Adrenal gland (tissue), 9 donors: ENCODE measurements at regions not wholly inside any gene's neighbourhood (a gene's known extent, or its start where the extent isn't known, plus 50 kb on each side); places are given as distances from the start of the nearest gene placed in this dataset.
A peak's percentile ranks its signal among the peaks of the same experiment; 100 is the strongest.

Experiments
- DNase-seq, 7 donors: peaks; one replicate each; pipeline ENCODE4 v3.0.0-alpha.2; 2019 to 2020
- H3K27ac ChIP-seq, 5 donors: fragments of 200-600 bp; sonication (generic) in 4 of 5; 1 replicate in 3 of 5; 2 replicates in 2 of 5; pipeline versions ENCODE4 v1.5.1 to v1.8.0; 2016 to 2020; ENCODE audit warnings: mild to moderate bottlenecking in 1 of 5
- H3K27me3 ChIP-seq: fragments of 200-600 bp; 2 replicates; pipeline ENCODE4 v1.8.0; 2021
- H3K36me3 ChIP-seq, 2 donors: fragments of 200-600 bp; replicated peaks in 1 of 2; 1 replicate in 1 of 2; 2 replicates in 1 of 2; pipeline versions ENCODE4 v1.5.1 to v1.8.0; 2018 to 2022
- H3K4me1 ChIP-seq, 2 donors: fragments of 200-600 bp; replicated peaks in 1 of 2; 1 replicate in 1 of 2; 2 replicates in 1 of 2; pipeline versions ENCODE4 v1.5.1 to v1.8.0; 2018 to 2021
- H3K4me3 ChIP-seq, 4 donors: fragments of 200-600 bp; sonication (generic) in 3 of 4; one replicate each; pipeline ENCODE4 v1.5.1; 2016 to 2018
- H3K9me3 ChIP-seq, 3 donors: fragments of 200-600 bp; sonication (generic) in 1 of 3; replicated peaks in 1 of 3; 1 replicate in 2 of 3; 2 replicates in 1 of 3; pipeline versions ENCODE4 v1.5.1 to v1.8.0; 2016 to 2021
- POLR2A ChIP-seq, 2 donors: fragments of 450-650 bp; IDR thresholded peaks; one replicate each; pipeline ENCODE4 v1.6.1; 2017; ENCODE audit warnings: antibody characterized with exemption in 2 of 2, mild to moderate bottlenecking in 2 of 2, moderate library complexity in 1 of 2
- WGBS, 4 donors: extraction: QIAGEN DNeasy Blood & Tissue Kit in 2 of 4; methylation state at CpG; one replicate each; pipeline versions ENCODE4 v1.1.5 to v1.1.7; 2013 to 2017; 5-methylcytosine and 5-hydroxymethylcytosine counted together
- intact Hi-C, 2 donors: fragments of 100-400 bp; cut with DNase I; formaldehyde crosslinking; loops; one replicate each; pipeline versions ENCODE4 v1.14.1 to v1.15.0; 2022 to 2023
- TF ChIP-seq, protein P1 (sequence below), 6 experiments: fragments of 450-650 bp in 4 of 6; fragments of 200-600 bp in 2 of 6; sonication (generic) in 1 of 6; IDR thresholded peaks; 1 replicate in 5 of 6; 2 replicates in 1 of 6; pipeline versions ENCODE4 v1.5.1 to v1.8.0; 2016 to 2021; ENCODE audit warnings: antibody characterized with exemption in 6 of 6, mild to moderate bottlenecking in 2 of 6, moderate library complexity in 1 of 6
- donor health status: healthy with polysubstance abuse.
- donor health status: Bipolar disorder and iron deficiency.
- donor health status: DM: yes; HTN: yes; CAD: no.
- donor health status: DM: no; HTN: no; CAD: no.
- donor health status: DM: no; HTN: no; CAD: no.

DNA sequence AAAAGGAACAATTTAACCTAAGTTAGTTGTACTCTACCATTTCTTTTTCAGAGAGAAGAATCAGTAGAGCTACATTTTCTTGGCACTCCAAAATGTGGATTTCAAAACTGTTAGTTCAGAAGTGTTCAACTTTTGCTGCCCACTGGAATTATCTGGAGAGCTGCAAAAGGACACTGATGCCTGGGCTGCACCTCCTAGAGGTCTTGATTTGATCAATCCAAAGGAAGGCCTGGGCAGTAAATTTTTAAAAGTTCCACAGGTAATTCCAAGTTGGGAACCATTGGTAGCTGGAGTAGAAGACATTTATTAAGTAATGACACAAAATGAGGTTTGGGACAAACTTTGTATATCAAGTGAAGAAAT lies 79.3 kb upstream of the HMCN1 start:
- intact Hi-C loops = no loop called here
- Histone ChIP-seq H3K27ac (no peak overlapping the region), H3K9me3 (no peaks in the 10 kb centered on the region), H3K4me3 (no peak overlapping the region), H3K27me3 (no peaks in the 10 kb centered on the region), H3K36me3 (no peaks in the 10 kb centered on the region), H3K4me1 (no peaks in the 10 kb centered on the region)
- TF ChIP-seq, protein P1, sequence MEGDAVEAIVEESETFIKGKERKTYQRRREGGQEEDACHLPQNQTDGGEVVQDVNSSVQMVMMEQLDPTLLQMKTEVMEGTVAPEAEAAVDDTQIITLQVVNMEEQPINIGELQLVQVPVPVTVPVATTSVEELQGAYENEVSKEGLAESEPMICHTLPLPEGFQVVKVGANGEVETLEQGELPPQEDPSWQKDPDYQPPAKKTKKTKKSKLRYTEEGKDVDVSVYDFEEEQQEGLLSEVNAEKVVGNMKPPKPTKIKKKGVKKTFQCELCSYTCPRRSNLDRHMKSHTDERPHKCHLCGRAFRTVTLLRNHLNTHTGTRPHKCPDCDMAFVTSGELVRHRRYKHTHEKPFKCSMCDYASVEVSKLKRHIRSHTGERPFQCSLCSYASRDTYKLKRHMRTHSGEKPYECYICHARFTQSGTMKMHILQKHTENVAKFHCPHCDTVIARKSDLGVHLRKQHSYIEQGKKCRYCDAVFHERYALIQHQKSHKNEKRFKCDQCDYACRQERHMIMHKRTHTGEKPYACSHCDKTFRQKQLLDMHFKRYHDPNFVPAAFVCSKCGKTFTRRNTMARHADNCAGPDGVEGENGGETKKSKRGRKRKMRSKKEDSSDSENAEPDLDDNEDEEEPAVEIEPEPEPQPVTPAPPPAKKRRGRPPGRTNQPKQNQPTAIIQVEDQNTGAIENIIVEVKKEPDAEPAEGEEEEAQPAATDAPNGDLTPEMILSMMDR (IDR thresholded peaks at IDR 0.05) = no peak
- no peak for TF ChIP-seq POLR2A (IDR thresholded peaks at IDR 0.05)
- DNase-seq = no peak

DNA sequence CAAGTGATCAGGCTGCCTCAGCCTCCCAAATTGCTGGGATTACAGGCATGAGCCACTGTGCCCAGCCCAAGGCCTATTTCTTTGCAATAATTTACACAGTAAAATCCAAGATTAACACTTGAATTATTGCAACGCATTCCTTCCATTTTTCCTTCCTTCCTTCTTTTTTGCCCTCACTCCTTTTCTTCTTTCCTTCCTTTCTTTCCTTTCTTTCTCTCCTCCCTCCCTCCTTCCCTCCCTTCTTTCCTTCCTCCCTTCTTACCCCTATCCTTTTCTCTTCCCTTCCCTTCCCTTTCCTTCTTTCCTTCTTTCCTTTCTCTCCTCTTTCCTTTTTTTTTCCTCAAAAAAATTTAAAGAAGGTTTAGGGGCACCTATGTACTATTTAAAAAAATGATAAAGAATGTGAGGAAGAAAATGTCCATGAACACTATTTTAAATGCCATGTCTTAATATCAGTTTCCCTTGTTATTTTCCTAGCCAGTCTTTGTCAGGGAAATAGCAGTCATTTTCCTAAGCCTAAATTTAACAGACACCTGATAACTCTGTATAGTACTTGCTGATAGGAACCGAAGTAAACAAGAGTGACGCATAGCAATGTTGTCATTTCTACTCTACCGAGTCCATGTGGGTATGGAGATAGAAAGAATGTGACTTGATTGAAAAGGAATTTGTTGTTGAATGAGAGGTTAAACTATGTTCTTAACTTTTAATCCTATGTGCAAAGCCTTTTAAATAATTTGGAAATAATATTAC lies 79.8 kb upstream of the HMCN1 start:
- 93 to 96% (median 93%) methylated on average over 4 of the region's 4 CpGs for WGBS, 4 donors
- Histone ChIP-seq H3K4me3 (no peak overlapping the region), H3K27me3 (no peaks in the 10 kb centered on the region), H3K4me1 (no peaks in the 10 kb centered on the region), H3K27ac (no peak overlapping the region), H3K36me3 (no peaks in the 10 kb centered on the region), H3K9me3 (no peaks in the 10 kb centered on the region)
- DNase-seq = no peak
- intact Hi-C loops = no loop called here
- TF ChIP-seq POLR2A (IDR thresholded peaks at IDR 0.05) = no peak
- TF ChIP-seq, protein P1 (IDR thresholded peaks at IDR 0.05) = no peak

DNA sequence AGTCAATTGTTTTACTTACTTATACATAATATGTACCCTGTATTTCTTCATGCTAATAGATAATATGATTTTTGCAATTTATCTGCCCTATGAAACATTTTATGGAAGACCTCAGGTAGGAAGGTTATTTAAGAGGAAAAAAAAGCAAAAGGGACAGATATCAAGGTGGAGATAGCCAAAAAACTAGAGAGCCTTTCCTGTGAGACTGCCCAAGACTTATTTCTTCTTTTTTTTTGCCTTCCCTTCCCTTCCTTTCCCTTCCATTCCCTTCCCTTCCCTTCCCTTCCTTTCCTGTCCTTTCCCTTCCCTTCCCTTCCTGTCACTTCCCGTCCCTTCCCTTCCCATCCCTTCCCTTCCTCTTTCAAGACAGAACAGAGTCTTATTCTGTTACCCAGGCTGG lies 80.6 kb upstream of the HMCN1 start:
- no peak for DNase-seq
- TF ChIP-seq, protein P1 (IDR thresholded peaks at IDR 0.05) = no peak
- no peak for TF ChIP-seq POLR2A (IDR thresholded peaks at IDR 0.05)
- Histone ChIP-seq H3K4me1 (no peaks in the 10 kb centered on the region), H3K36me3 (no peaks in the 10 kb centered on the region), H3K9me3 (no peaks in the 10 kb centered on the region), H3K27me3 (no peaks in the 10 kb centered on the region), H3K4me3 (no peak overlapping the region), H3K27ac (no peak overlapping the region)
- 73 to 93% (median 79%) methylated on average over 1 of the region's 1 CpG for WGBS, 4 donors
- intact Hi-C loops = no loop called here

DNA sequence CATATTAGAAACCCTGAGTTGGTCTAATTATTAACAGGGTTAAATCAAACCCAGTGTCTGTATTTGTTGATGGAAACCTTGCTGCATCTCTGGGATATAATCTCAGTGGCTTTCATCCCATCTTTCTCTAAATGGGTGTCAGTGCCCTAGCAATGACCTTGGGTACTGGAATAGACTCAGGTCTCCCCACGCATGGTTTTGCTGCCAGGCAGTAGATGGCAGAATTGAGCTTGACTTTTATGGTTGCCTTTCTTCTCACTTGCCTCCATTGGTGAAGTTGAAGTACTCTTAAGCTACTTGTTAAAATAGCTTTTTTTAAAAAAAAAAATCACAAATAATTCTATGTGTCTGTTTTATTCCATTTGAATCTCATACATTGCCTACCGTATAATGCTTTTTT lies 81.8 kb upstream of the HMCN1 start:
- DNase-seq = no peak
- TF ChIP-seq POLR2A (IDR thresholded peaks at IDR 0.05) = no peak
- TF ChIP-seq, protein P1 (IDR thresholded peaks at IDR 0.05) = peak in 2 of 6 experiments; percentile 12 to 16
- H3K27me3 ChIP-seq = no peaks in the 10 kb centered on the region
- WGBS, 4 donors = 73 to 84% (median 79%) methylated on average over 2 of the region's 2 CpGs
- no peaks in the 10 kb centered on the region for H3K9me3 ChIP-seq
- H3K4me1 ChIP-seq = no peaks in the 10 kb centered on the region
- no peak overlapping the region for H3K27ac ChIP-seq
- H3K36me3 ChIP-seq = no peaks in the 10 kb centered on the region
- intact Hi-C loops = no loop called here
- no peak overlapping the region for H3K4me3 ChIP-seq
